AG04450 (cell line): ENCODE measurements at regions not wholly inside any gene's neighbourhood (a gene's known extent, or its start where the extent isn't known, plus 50 kb on each side); places are given as distances from the start of the nearest gene placed in this dataset.

Source experiments
- CTCF ChIA-PET: fragments of 300-600, 350-600 bp; formaldehyde crosslinking; extraction: SDS; loops from one replicate; lab custom pipeline; 2022; ENCODE audit warnings: antibody characterized with exemption, inconsistent platforms; lab: Charles Lee
- POLR2A ChIA-PET: fragments of 350-600 bp; formaldehyde crosslinking; extraction: SDS; loops from one replicate; lab custom pipeline; 2021; ENCODE audit warnings: antibody characterized with exemption, inconsistent platforms; lab: Yijun Ruan, JAX
- DNase-seq: peaks from one replicate; pipeline ENCODE4 v3.0.0-alpha.2; 2011; ENCODE audit warnings: low read depth, low spot score
- H3K27ac ChIP-seq: one replicate; pipeline ENCODE4 v1.5.1; 2012; ENCODE audit warnings: low read depth, low read length, control low read depth
- H3K27me3 ChIP-seq: one replicate; pipeline ENCODE4 v1.6.0; 2012; ENCODE audit warnings: low read length; ENCODE audit not compliant: control insufficient read depth, insufficient read depth
- H3K4me3 ChIP-seq: 2 replicates; pipeline ENCODE4 v1.5.1; 2011; ENCODE audit warnings: mild to moderate bottlenecking, low read depth, low read length, control low read depth
- H3K9me3 ChIP-seq: 2 replicates; pipeline ENCODE4 v1.5.1; 2012; ENCODE audit warnings: low read length; ENCODE audit not compliant: control insufficient read depth, insufficient read depth
- CTCF ChIP-seq: IDR thresholded peaks from 2 replicates; pipeline ENCODE4 v1.5.1; 2011; ENCODE audit warnings: low read depth, low read length, control low read depth, inconsistent platforms

- TF ChIP-seq CTCF, result no peak
- no peak overlapping the region for H3K27ac ChIP-seq
- ChIA-PET CTCF (interaction anchor here (0.8 kb wide), 1 partner anchor 40 kb away, joined by 4 read pairs; no protein-coding TSS in a partner anchor), POLR2A (no interaction called here)
- no peaks in the 10 kb centered on the region for H3K27me3 ChIP-seq
- no peak overlapping the region for H3K4me3 ChIP-seq
- DNase-seq, result no peak
- no peaks in the 10 kb centered on the region for H3K9me3 ChIP-seq
Observed at GRCh38 chr2:226443112-226443511, 356.5 kb downstream of the IRS1 start.

- no peak for TF ChIP-seq CTCF
- CTCF ChIA-PET, result interaction anchor here (0.7 kb wide), 1 partner anchor 362 kb away, joined by 3 read pairs; no protein-coding TSS in a partner anchor
- no peaks in the 10 kb centered on the region for H3K9me3 ChIP-seq
- no peaks in the 10 kb centered on the region for H3K27me3 ChIP-seq
- no peak overlapping the region for H3K4me3 ChIP-seq
- POLR2A ChIA-PET, result interaction anchor here (0.7 to 1.2 kb wide), 2 partner anchors 255 to 315 kb away, joined by 3 to 5 read pairs; no protein-coding TSS in a partner anchor
- no peak overlapping the region for H3K27ac ChIP-seq
- DNase-seq, result no peak
Observed at GRCh38 chr2:226440127-226440918, 359.3 kb downstream of the IRS1 start.

- no peaks in the 10 kb centered on the region for H3K9me3 ChIP-seq
- DNase-seq, result no peak
- POLR2A ChIA-PET, result interaction anchor here (0.6 to 1.2 kb wide), 3 partner anchors 38 to 254 kb away, joined by 3 to 5 read pairs (median 4); no protein-coding TSS in a partner anchor
- H3K27me3 ChIP-seq, result no peaks in the 10 kb centered on the region
- H3K27ac ChIP-seq, result no peak overlapping the region
- CTCF ChIA-PET, result no interaction called here
- TF ChIP-seq CTCF, result no peak
- no peak overlapping the region for H3K4me3 ChIP-seq
Observed at GRCh38 chr2:226439337-226439736, 360.3 kb downstream of the IRS1 start.

- CTCF ChIA-PET, result no interaction called here
- no peak for DNase-seq
- POLR2A ChIA-PET, result no interaction called here
Observed at GRCh38 chr2:226435146-226435545, 364.5 kb downstream of the IRS1 start.

More at GRCh38 chr2:226435146-226435545, 364.5 kb downstream of the IRS1 start:
- Histone ChIP-seq H3K27ac (no peak overlapping the region), H3K27me3 (no peaks in the 10 kb centered on the region), H3K9me3 (no peaks in the 10 kb centered on the region), H3K4me3 (no peak overlapping the region)
- TF ChIP-seq CTCF, result no peak
